ENCODE measurements at regions not wholly inside any gene's neighbourhood (a gene's known extent, or its start where the extent isn't known, plus 50 kb on each side); places are given as distances from the start of the nearest gene placed in this dataset.

DNA sequence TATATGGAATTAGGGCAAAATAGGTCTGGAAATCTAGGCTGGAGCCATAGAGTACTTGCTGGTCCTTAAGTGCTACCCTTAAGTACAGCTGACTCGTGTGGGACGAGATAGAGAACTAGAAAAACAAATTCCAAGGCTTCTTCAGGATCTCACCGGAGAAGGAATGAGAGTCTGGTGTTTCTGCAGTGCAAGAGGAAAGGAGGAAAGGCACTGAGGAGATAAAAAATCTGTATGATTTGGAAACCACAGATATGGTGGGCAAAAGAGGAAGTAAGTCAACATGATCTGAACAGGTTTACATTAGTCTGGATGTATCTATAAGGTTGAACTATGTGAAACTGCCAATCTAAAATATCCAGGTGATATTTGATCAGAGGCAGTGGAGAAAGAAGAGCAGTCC lies 134.4 kb upstream of the SOX5 start:
- TF ChIP-seq, protein P1, sequence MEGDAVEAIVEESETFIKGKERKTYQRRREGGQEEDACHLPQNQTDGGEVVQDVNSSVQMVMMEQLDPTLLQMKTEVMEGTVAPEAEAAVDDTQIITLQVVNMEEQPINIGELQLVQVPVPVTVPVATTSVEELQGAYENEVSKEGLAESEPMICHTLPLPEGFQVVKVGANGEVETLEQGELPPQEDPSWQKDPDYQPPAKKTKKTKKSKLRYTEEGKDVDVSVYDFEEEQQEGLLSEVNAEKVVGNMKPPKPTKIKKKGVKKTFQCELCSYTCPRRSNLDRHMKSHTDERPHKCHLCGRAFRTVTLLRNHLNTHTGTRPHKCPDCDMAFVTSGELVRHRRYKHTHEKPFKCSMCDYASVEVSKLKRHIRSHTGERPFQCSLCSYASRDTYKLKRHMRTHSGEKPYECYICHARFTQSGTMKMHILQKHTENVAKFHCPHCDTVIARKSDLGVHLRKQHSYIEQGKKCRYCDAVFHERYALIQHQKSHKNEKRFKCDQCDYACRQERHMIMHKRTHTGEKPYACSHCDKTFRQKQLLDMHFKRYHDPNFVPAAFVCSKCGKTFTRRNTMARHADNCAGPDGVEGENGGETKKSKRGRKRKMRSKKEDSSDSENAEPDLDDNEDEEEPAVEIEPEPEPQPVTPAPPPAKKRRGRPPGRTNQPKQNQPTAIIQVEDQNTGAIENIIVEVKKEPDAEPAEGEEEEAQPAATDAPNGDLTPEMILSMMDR (IDR thresholded peaks at IDR 0.05; ENCODE audit: insufficient read depth, low read length, poor library complexity, severe bottlenecking) = no peak
- TF ChIP-seq EZH2phosphoT487 (conservative IDR thresholded peaks at IDR 0.05; ENCODE audit: low read length) = no peak
